ENCODE measurements at regions not wholly inside any gene's neighbourhood (a gene's known extent, or its start where the extent isn't known, plus 50 kb on each side); places are given as distances from the start of the nearest gene placed in this dataset.

DNA sequence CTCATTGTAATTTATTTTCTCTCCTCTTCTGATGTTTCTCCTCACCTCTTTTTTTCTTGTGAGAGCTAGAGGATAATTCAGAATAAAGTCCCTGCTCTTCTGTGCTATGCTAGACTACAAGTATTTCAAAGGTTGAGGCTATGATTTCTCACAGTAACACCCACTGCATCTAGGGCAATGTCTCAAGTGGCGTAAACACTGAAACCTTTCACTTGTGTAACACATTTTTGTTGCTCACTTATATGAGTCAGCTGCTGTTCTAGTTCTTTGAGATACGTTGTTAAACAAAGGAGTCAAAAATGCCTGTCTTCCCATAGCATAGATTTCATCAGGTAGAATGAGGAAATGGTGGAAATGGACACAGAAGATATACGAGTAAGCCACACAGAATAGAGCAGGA is 305.1 kb upstream of the PITRM1 start:
- no peak overlapping the region for H3K4me3 ChIP-seq (ENCODE audit: low read depth in 1 of 2, low read length in 2 of 2)
- H3K4me1 ChIP-seq (ENCODE audit: control insufficient read depth in 1 of 2, insufficient read depth in 2 of 2, low read length in 2 of 2): peaks cover 3 to 17% of the 10 kb centered on the region in 2 donors
- no peaks in the 10 kb centered on the region for H3K27me3 ChIP-seq (ENCODE audit: low read depth, low read length)
- no peak overlapping the region for H3K27ac ChIP-seq (ENCODE audit: low read length)
- H3K36me3 ChIP-seq (ENCODE audit: control insufficient read depth in 1 of 2, insufficient read depth in 2 of 2, low read length in 2 of 2): no peaks in the 10 kb centered on the region
- no peaks in the 10 kb centered on the region for H3K9me3 ChIP-seq (ENCODE audit: control insufficient read depth in 1 of 2, low read length in 2 of 2)

DNA sequence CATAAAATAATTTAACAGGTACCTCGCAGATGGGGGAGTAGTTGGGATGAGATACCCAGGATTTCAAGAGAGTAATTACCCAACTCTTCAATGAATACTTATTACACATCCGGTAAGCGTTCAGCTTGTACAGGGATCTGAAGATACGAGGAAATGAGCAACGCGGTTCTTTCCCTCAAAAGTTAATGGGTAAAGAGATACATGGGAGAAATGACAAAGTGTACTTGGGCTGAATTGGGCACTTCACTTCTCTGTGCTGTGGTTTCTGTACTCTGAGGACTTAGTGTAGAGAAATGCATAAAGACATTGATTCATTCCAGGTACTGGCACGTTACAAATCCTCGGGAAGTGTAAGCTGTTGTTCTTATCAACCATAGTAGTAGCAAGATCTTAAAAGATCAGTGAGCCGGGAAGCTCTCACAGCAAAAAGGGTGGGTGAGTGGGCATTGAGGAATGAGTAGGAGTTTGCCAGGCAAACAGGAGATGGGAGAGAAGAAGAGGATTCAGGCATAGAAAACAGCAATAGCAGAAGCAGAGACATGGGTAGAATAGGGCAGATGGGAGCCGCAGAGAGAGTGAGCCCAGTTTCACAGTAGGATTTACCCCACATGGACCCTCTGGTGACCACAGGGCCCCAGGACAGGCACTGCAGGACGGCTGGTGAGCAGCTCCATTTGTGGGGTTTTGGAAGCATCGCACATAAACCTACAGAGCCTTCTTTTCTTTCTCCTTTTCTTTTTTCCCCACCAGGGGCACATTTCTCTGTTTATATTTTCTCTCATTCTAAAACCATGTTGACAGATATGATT is 304.3 kb upstream of the PITRM1 start:
- Histone ChIP-seq H3K27ac (ENCODE audit: low read length) (no peak overlapping the region), H3K9me3 (ENCODE audit: control insufficient read depth in 1 of 2, low read length in 2 of 2) (no peaks in the 10 kb centered on the region), H3K4me1 (ENCODE audit: control insufficient read depth in 1 of 2, insufficient read depth in 2 of 2, low read length in 2 of 2) (peaks cover 3 to 10% of the 10 kb centered on the region in 2 donors), H3K4me3 (ENCODE audit: low read depth in 1 of 2, low read length in 2 of 2) (no peak overlapping the region), H3K36me3 (ENCODE audit: control insufficient read depth in 1 of 2, insufficient read depth in 2 of 2, low read length in 2 of 2) (no peaks in the 10 kb centered on the region), H3K27me3 (ENCODE audit: low read depth, low read length) (no peaks in the 10 kb centered on the region)

GRCh38 chr10:3476186-3476585 is 303.6 kb upstream of the PITRM1 start:
- no peaks in the 10 kb centered on the region for H3K27me3 ChIP-seq (ENCODE audit: low read depth, low read length)
- H3K4me3 ChIP-seq (ENCODE audit: low read depth in 1 of 2, low read length in 2 of 2): no peak overlapping the region
- H3K4me1 ChIP-seq (ENCODE audit: control insufficient read depth in 1 of 2, insufficient read depth in 2 of 2, low read length in 2 of 2): peaks cover 3 to 8% of the 10 kb centered on the region in 2 donors
- no peaks in the 10 kb centered on the region for H3K9me3 ChIP-seq (ENCODE audit: control insufficient read depth in 1 of 2, low read length in 2 of 2)
- no peak overlapping the region for H3K27ac ChIP-seq (ENCODE audit: low read length)
- no peaks in the 10 kb centered on the region for H3K36me3 ChIP-seq (ENCODE audit: control insufficient read depth in 1 of 2, insufficient read depth in 2 of 2, low read length in 2 of 2)

DNA sequence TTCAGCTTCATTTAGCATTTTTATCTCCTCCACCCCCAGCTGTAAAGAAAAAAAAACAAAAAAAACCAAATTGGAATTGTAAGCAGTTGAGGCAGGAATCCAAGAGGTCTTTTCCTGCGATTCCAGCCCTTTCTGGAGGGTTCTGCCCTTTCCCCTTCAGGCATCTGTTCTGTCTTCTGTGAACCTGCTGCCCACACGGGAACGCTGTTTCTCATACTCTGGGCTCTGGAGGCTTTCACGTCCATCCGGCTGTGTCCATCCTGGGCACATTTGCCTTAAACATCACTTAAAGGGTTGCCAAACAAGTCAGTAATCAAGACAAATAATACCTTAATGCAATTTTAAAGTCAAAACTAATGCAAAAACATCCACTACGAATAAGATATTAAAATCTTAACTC is 302.8 kb upstream of the PITRM1 start:
- no peaks in the 10 kb centered on the region for H3K36me3 ChIP-seq (ENCODE audit: control insufficient read depth in 1 of 2, insufficient read depth in 2 of 2, low read length in 2 of 2)
- no peaks in the 10 kb centered on the region for H3K9me3 ChIP-seq (ENCODE audit: control insufficient read depth in 1 of 2, low read length in 2 of 2)
- peaks cover 3 to 8% of the 10 kb centered on the region in 2 donors for H3K4me1 ChIP-seq (ENCODE audit: control insufficient read depth in 1 of 2, insufficient read depth in 2 of 2, low read length in 2 of 2)
- no peak overlapping the region for H3K27ac ChIP-seq (ENCODE audit: low read length)
- H3K27me3 ChIP-seq (ENCODE audit: low read depth, low read length): no peaks in the 10 kb centered on the region
- H3K4me3 ChIP-seq (ENCODE audit: low read depth in 1 of 2, low read length in 2 of 2): no peak overlapping the region

DNA sequence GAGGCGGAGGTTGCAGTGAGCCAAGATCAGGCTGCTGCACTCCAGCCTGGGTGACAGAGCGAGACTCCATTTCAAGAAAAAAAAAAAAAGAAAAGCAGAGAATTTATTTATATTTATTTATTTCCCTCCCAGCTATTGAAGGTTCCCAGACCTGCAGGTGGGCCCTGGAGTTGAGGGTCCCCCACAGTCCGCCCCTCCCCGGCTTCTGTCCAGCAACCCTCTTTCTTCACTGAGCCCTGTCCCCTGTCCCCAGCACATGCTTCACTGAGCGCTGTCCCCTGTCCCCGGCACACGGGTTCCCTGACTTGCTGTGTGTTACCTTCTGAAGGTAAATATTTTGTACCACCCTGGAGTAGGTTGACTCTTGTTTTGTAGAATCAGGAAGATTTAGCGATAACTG is 301.7 kb upstream of the PITRM1 start:
- Histone ChIP-seq H3K4me3 (ENCODE audit: low read depth in 1 of 2, low read length in 2 of 2) (no peak overlapping the region), H3K36me3 (ENCODE audit: control insufficient read depth in 1 of 2, insufficient read depth in 2 of 2, low read length in 2 of 2) (no peaks in the 10 kb centered on the region), H3K27me3 (ENCODE audit: low read depth, low read length) (no peaks in the 10 kb centered on the region), H3K27ac (ENCODE audit: low read length) (no peak overlapping the region), H3K4me1 (ENCODE audit: control insufficient read depth in 1 of 2, insufficient read depth in 2 of 2, low read length in 2 of 2) (peaks cover 8 to 9% of the 10 kb centered on the region in 2 donors), H3K9me3 (ENCODE audit: control insufficient read depth in 1 of 2, low read length in 2 of 2) (no peaks in the 10 kb centered on the region)

DNA sequence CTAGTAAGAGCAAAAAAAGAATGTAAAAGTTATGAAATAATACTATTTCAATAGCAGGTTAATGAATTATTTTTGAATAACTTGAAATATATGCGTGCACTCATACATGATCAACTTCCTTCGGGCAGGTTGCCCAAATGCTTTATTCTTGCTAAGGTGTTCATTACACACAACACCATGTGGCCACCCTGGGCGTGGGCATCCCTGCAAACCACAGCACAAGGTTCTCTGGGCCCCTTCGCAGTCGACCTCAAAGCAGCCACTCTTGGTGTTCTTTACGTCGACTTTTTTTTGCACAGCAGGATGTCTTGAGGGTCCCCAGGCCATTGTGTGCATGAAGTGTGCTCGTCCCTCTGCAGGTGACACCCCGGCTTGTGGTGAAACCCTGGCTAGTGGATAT is 300.7 kb upstream of the PITRM1 start:
- Histone ChIP-seq H3K4me1 (ENCODE audit: control insufficient read depth in 1 of 2, insufficient read depth in 2 of 2, low read length in 2 of 2) (peaks cover 8 to 13% of the 10 kb centered on the region in 2 donors), H3K27me3 (ENCODE audit: low read depth, low read length) (no peaks in the 10 kb centered on the region), H3K4me3 (ENCODE audit: low read depth in 1 of 2, low read length in 2 of 2) (no peak overlapping the region), H3K27ac (ENCODE audit: low read length) (peak overlapping the region; percentile 91), H3K36me3 (ENCODE audit: control insufficient read depth in 1 of 2, insufficient read depth in 2 of 2, low read length in 2 of 2) (peaks cover 0 to 7% of the 10 kb centered on the region in 2 donors), H3K9me3 (ENCODE audit: control insufficient read depth in 1 of 2, low read length in 2 of 2) (no peaks in the 10 kb centered on the region)

- H3K4me3 ChIP-seq (ENCODE audit: low read depth in 1 of 2, low read length in 2 of 2): peak overlapping the region; percentile 36 to 41
- no peaks in the 10 kb centered on the region for H3K27me3 ChIP-seq (ENCODE audit: low read depth, low read length)
- H3K27ac ChIP-seq (ENCODE audit: low read length): peak overlapping the region; percentile 91
- peaks cover 0 to 11% of the 10 kb centered on the region in 2 donors for H3K36me3 ChIP-seq (ENCODE audit: control insufficient read depth in 1 of 2, insufficient read depth in 2 of 2, low read length in 2 of 2)
- H3K9me3 ChIP-seq (ENCODE audit: control insufficient read depth in 1 of 2, low read length in 2 of 2): no peaks in the 10 kb centered on the region
- H3K4me1 ChIP-seq (ENCODE audit: control insufficient read depth in 1 of 2, insufficient read depth in 2 of 2, low read length in 2 of 2): peaks cover 10 to 14% of the 10 kb centered on the region in 2 donors
Observed at GRCh38 chr10:3472287-3473051, 299.9 kb upstream of the PITRM1 start.

DNA sequence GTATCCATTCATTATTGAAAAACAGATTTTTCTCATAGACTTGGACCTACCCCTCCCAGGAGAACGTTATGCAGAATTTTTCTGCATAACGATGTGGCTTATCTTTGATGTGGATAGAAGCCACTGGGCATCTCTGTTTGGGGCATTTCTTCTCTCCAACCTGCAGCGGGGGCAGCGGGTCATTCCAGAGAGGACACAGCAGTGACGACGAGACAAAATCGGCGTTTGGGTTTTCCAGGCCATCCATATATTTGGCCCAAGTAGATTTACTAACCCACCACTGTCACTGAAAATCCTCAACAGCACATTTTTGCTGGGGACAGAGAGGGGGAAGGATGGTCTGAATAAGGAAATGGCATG is 299.3 kb upstream of the PITRM1 start:
- peak overlapping the region; percentile 36 to 41 for H3K4me3 ChIP-seq (ENCODE audit: low read depth in 1 of 2, low read length in 2 of 2)
- no peaks in the 10 kb centered on the region for H3K27me3 ChIP-seq (ENCODE audit: low read depth, low read length)
- peaks cover 14 to 16% of the 10 kb centered on the region in 2 donors for H3K4me1 ChIP-seq (ENCODE audit: control insufficient read depth in 1 of 2, insufficient read depth in 2 of 2, low read length in 2 of 2)
- no peaks in the 10 kb centered on the region for H3K9me3 ChIP-seq (ENCODE audit: control insufficient read depth in 1 of 2, low read length in 2 of 2)
- H3K27ac ChIP-seq (ENCODE audit: low read length): peak overlapping the region; percentile 91
- H3K36me3 ChIP-seq (ENCODE audit: control insufficient read depth in 1 of 2, insufficient read depth in 2 of 2, low read length in 2 of 2): peaks cover 0 to 11% of the 10 kb centered on the region in 2 donors

DNA sequence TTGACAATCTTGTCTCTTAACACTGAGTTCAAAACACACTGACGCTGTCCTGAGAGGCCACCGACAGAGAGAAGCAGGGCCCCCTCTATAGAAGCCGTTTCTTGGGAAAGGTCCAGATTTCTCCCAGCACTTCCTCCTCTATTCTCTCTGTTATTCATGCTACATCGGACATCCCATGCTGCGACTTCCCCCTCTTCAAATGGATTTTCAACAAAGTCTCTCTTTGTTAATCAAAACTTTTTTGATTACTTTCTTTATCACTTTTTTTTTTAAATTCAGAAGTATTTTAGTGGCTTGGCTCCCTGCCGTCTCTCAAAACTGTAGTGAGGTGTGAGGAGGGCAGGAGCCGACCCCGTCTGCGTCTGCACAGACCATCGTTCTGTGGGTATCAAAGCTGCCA is 298.9 kb upstream of the PITRM1 start:
- no peaks in the 10 kb centered on the region for H3K9me3 ChIP-seq (ENCODE audit: control insufficient read depth in 1 of 2, low read length in 2 of 2)
- peak overlapping the region; percentile 91 for H3K27ac ChIP-seq (ENCODE audit: low read length)
- peaks cover 14 to 18% of the 10 kb centered on the region in 2 donors for H3K4me1 ChIP-seq (ENCODE audit: control insufficient read depth in 1 of 2, insufficient read depth in 2 of 2, low read length in 2 of 2)
- H3K36me3 ChIP-seq (ENCODE audit: control insufficient read depth in 1 of 2, insufficient read depth in 2 of 2, low read length in 2 of 2): peaks cover 0 to 11% of the 10 kb centered on the region in 2 donors
- no peaks in the 10 kb centered on the region for H3K27me3 ChIP-seq (ENCODE audit: low read depth, low read length)
- no peak overlapping the region for H3K4me3 ChIP-seq (ENCODE audit: low read depth in 1 of 2, low read length in 2 of 2)

- Histone ChIP-seq H3K9me3 (ENCODE audit: control insufficient read depth in 1 of 2, low read length in 2 of 2) (no peaks in the 10 kb centered on the region), H3K36me3 (ENCODE audit: control insufficient read depth in 1 of 2, insufficient read depth in 2 of 2, low read length in 2 of 2) (peaks cover 0 to 11% of the 10 kb centered on the region in 2 donors), H3K27ac (ENCODE audit: low read length) (no peak overlapping the region), H3K4me3 (ENCODE audit: low read depth in 1 of 2, low read length in 2 of 2) (no peak overlapping the region), H3K27me3 (ENCODE audit: low read depth, low read length) (no peaks in the 10 kb centered on the region), H3K4me1 (ENCODE audit: control insufficient read depth in 1 of 2, insufficient read depth in 2 of 2, low read length in 2 of 2) (peaks cover 14 to 18% of the 10 kb centered on the region in 2 donors)
Observed at GRCh38 chr10:3470191-3470590, 297.6 kb upstream of the PITRM1 start.

- Histone ChIP-seq H3K4me3 (ENCODE audit: low read depth in 1 of 2, low read length in 2 of 2) (no peak overlapping the region), H3K9me3 (ENCODE audit: control insufficient read depth in 1 of 2, low read length in 2 of 2) (no peaks in the 10 kb centered on the region), H3K4me1 (ENCODE audit: control insufficient read depth in 1 of 2, insufficient read depth in 2 of 2, low read length in 2 of 2) (peaks cover 14 to 18% of the 10 kb centered on the region in 2 donors), H3K27me3 (ENCODE audit: low read depth, low read length) (no peaks in the 10 kb centered on the region), H3K27ac (ENCODE audit: low read length) (peak overlapping the region; percentile 94), H3K36me3 (ENCODE audit: control insufficient read depth in 1 of 2, insufficient read depth in 2 of 2, low read length in 2 of 2) (peaks cover 0 to 11% of the 10 kb centered on the region in 2 donors)
Observed at GRCh38 chr10:3469639-3470020, 297.0 kb upstream of the PITRM1 start.
